ENCODE measurements at regions not wholly inside any gene's neighbourhood (a gene's known extent, or its start where the extent isn't known, plus 50 kb on each side); places are given as distances from the start of the nearest gene placed in this dataset.

- ChIA-PET POLR2A (no interaction called here), SMC1A (ENCODE audit: uncharacterized antibody, unreplicated experiment) (no interaction called here), CTCF (interaction anchor here (0.7 kb wide), 1 partner anchor 93 kb away, joined by 3 read pairs; no protein-coding TSS in a partner anchor), RAD21 (ENCODE audit: unreplicated experiment) (no interaction called here)
- Histone ChIP-seq H3K36me3 (ENCODE audit: control insufficient read depth in 2 of 2, insufficient read depth in 2 of 2, low read length in 1 of 2) (no peaks in the 10 kb centered on the region), H3K79me2 (ENCODE audit: control insufficient read depth, insufficient read depth, low read length) (no peaks in the 10 kb centered on the region), H3K9ac (ENCODE audit: control insufficient read depth, insufficient read depth, low read length) (no peak overlapping the region), H3K4me2 (ENCODE audit: control insufficient read depth, insufficient read depth) (no peak overlapping the region), H4K20me1 (ENCODE audit: control insufficient read depth, insufficient read depth) (no peaks in the 10 kb centered on the region), H3K4me3 (no peak overlapping the region), H3K4me1 (ENCODE audit: control insufficient read depth, insufficient read depth, low read length) (no peaks in the 10 kb centered on the region), H3K27me3 (replicated peaks in 1 of 2; ENCODE audit: control insufficient read depth in 2 of 2, insufficient read depth in 2 of 2, low read length in 1 of 2) (peaks cover 2 to 9% of the 10 kb centered on the region in 2 experiments), H3K27ac (ENCODE audit: control insufficient read depth, insufficient read depth) (no peak overlapping the region), H2AFZ (ENCODE audit: control insufficient read depth, low read depth, low read length) (no peak overlapping the region), H3K9me3 (replicated peaks; ENCODE audit: control insufficient read depth, insufficient read depth, low read length) (no peaks in the 10 kb centered on the region)
- 8% methylated on average over 8 of the region's 8 CpGs for WGBS (ENCODE audit: insufficient coverage, insufficient replicate concordance, low lambda C conversion rate, missing lambda C conversion rate)
- no peak for ATAC-seq
- no TSS peak for BruUV-seq (replicated peaks)
- intact Hi-C loops (cut with micrococcal nuclease; ENCODE audit: unreplicated experiment) (no loop called here), in situ Hi-C loops (cut with MboI) (no loop called here)
- TF ChIP-seq EP300 (IDR thresholded peaks at IDR 0.05; ENCODE audit: borderline replicate concordance in 1 of 2, control insufficient read depth in 1 of 2, low read depth in 2 of 2, low read length in 2 of 2) (no peak), ZBTB33 (IDR thresholded peaks at IDR 0.05) (no peak), EGR1 (IDR thresholded peaks at IDR 0.05; ENCODE audit: borderline replicate concordance in 1 of 2, low read depth in 2 of 2, low read length in 2 of 2) (no peak), PAX5 (IDR thresholded peaks at IDR 0.05; ENCODE audit: borderline replicate concordance, low read depth, low read length) (no peak), MTA2 (IDR thresholded peaks at IDR 0.05; ENCODE audit: low read depth) (no peak), GATAD2B (conservative IDR thresholded peaks at IDR 0.05; ENCODE audit: low read depth) (no peak), RCOR1 (conservative IDR thresholded peaks at IDR 0.05; ENCODE audit: low read depth, low read length) (no peak), NKRF (conservative IDR thresholded peaks at IDR 0.05) (no peak), NR2C2 (IDR thresholded peaks at IDR 0.05; ENCODE audit: borderline replicate concordance, control insufficient read depth, insufficient read length, low read depth) (no peak), MYB (IDR thresholded peaks at IDR 0.05; ENCODE audit: borderline replicate concordance, low read depth, low read length) (no peak), TARDBP (IDR thresholded peaks at IDR 0.05; ENCODE audit: borderline replicate concordance) (no peak), ATF7 (IDR thresholded peaks at IDR 0.05; ENCODE audit: low read depth) (no peak), BCL11A (IDR thresholded peaks at IDR 0.05; ENCODE audit: low read depth, low read length) (no peak), GABPA (IDR thresholded peaks at IDR 0.05; ENCODE audit: low read depth) (no peak)
- no peak for DNase-seq (ENCODE audit: low read depth, low spot score)
- FAIRE-seq, result no peak
Observed at GRCh38 chr3:174440253-174440701, 418.9 kb upstream of the NAALADL2 start.
